ENCODE measurements at regions not wholly inside any gene's neighbourhood (a gene's known extent, or its start where the extent isn't known, plus 50 kb on each side); places are given as distances from the start of the nearest gene placed in this dataset.

- no peaks in the 10 kb centered on the region for H3K4me1 ChIP-seq (ENCODE audit: insufficient read depth, insufficient read length)
- TF ChIP-seq SUZ12 (IDR thresholded peaks at IDR 0.05; ENCODE audit: extremely low read depth, insufficient read depth, insufficient read length) = no peak
- no peak for TF ChIP-seq ZNF274 (IDR thresholded peaks at IDR 0.05; ENCODE audit: low read depth, low read length)
- TF ChIP-seq YY1 (IDR thresholded peaks at IDR 0.05; ENCODE audit: insufficient read depth, insufficient read length) = no peak
- no peaks in the 10 kb centered on the region for H3K27me3 ChIP-seq (ENCODE audit: insufficient read depth, insufficient read length)
- no peak for DNase-seq (ENCODE audit: low read depth, low spot score)
- no peaks in the 10 kb centered on the region for H3K9me3 ChIP-seq (ENCODE audit: insufficient read depth, low read length)
- H3K36me3 ChIP-seq (ENCODE audit: insufficient read depth, insufficient read length, low read length) = no peaks in the 10 kb centered on the region
- H3K9ac ChIP-seq (ENCODE audit: insufficient read length, low read depth) = no peak overlapping the region
- no peak overlapping the region for H3K4me3 ChIP-seq (ENCODE audit: insufficient read length, low read depth)
These were observed 679.8 kb downstream of the EPM2A start for GRCh38 chr6:145055567-145055966.

DNA sequence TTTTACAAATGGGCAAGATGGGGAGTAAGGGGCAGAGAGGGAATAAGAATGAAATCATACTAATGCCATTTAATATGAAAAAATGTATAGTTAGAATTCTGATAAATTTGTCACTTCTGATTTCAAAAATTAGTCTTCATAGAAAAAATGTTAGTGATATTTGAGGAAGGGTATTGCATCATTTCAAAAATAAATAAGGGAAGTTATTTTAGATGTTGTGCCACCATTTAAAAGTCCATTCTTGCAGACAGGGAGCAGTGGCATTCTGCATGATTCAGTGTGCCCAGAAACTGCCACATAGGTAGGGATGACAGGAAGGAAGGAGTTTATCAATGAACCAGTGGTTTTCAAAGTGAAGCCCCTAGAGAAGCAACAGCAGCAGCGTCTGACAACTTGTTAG is 674.6 kb downstream of the EPM2A start:
- Histone ChIP-seq H3K4me3 (ENCODE audit: insufficient read length, low read depth) (no peak overlapping the region), H3K9me3 (ENCODE audit: insufficient read depth, low read length) (no peaks in the 10 kb centered on the region), H3K27me3 (ENCODE audit: insufficient read depth, insufficient read length) (no peaks in the 10 kb centered on the region), H3K36me3 (ENCODE audit: insufficient read depth, insufficient read length, low read length) (no peaks in the 10 kb centered on the region), H3K9ac (ENCODE audit: insufficient read length, low read depth) (no peak overlapping the region), H3K4me1 (ENCODE audit: insufficient read depth, insufficient read length) (no peaks in the 10 kb centered on the region)
- TF ChIP-seq YY1 (IDR thresholded peaks at IDR 0.05; ENCODE audit: insufficient read depth, insufficient read length) = no peak
- TF ChIP-seq ZNF274 (IDR thresholded peaks at IDR 0.05; ENCODE audit: low read depth, low read length) = no peak
- TF ChIP-seq SUZ12 (IDR thresholded peaks at IDR 0.05; ENCODE audit: extremely low read depth, insufficient read depth, insufficient read length) = no peak
- DNase-seq (ENCODE audit: low read depth, low spot score) = no peak

- no peak for TF ChIP-seq YY1 (IDR thresholded peaks at IDR 0.05; ENCODE audit: insufficient read depth, insufficient read length)
- no peak for TF ChIP-seq SUZ12 (IDR thresholded peaks at IDR 0.05; ENCODE audit: extremely low read depth, insufficient read depth, insufficient read length)
- no peak for TF ChIP-seq ZNF274 (IDR thresholded peaks at IDR 0.05; ENCODE audit: low read depth, low read length)
- no peaks in the 10 kb centered on the region for H3K4me1 ChIP-seq (ENCODE audit: insufficient read depth, insufficient read length)
- H3K36me3 ChIP-seq (ENCODE audit: insufficient read depth, insufficient read length, low read length) = no peaks in the 10 kb centered on the region
- no peak for DNase-seq (ENCODE audit: low read depth, low spot score)
- H3K4me3 ChIP-seq (ENCODE audit: insufficient read length, low read depth) = no peak overlapping the region
- no peak overlapping the region for H3K9ac ChIP-seq (ENCODE audit: insufficient read length, low read depth)
- H3K9me3 ChIP-seq (ENCODE audit: insufficient read depth, low read length) = no peaks in the 10 kb centered on the region
- no peaks in the 10 kb centered on the region for H3K27me3 ChIP-seq (ENCODE audit: insufficient read depth, insufficient read length)
These were observed 672.2 kb downstream of the EPM2A start for GRCh38 chr6:145063091-145063490.

GRCh38 chr6:145067430-145067829 is 667.9 kb downstream of the EPM2A start:
- TF ChIP-seq SUZ12 (IDR thresholded peaks at IDR 0.05; ENCODE audit: extremely low read depth, insufficient read depth, insufficient read length) = no peak
- TF ChIP-seq YY1 (IDR thresholded peaks at IDR 0.05; ENCODE audit: insufficient read depth, insufficient read length) = no peak
- TF ChIP-seq ZNF274 (IDR thresholded peaks at IDR 0.05; ENCODE audit: low read depth, low read length) = no peak

GRCh38 chr6:145068577-145068976 is 666.7 kb downstream of the EPM2A start:
- Histone ChIP-seq H3K4me1 (ENCODE audit: insufficient read depth, insufficient read length) (no peaks in the 10 kb centered on the region), H3K27me3 (ENCODE audit: insufficient read depth, insufficient read length) (no peaks in the 10 kb centered on the region), H3K9ac (ENCODE audit: insufficient read length, low read depth) (no peak overlapping the region), H3K36me3 (ENCODE audit: insufficient read depth, insufficient read length, low read length) (no peaks in the 10 kb centered on the region), H3K4me3 (ENCODE audit: insufficient read length, low read depth) (no peak overlapping the region), H3K9me3 (ENCODE audit: insufficient read depth, low read length) (no peaks in the 10 kb centered on the region)
- DNase-seq (ENCODE audit: low read depth, low spot score) = no peak
- no peak for TF ChIP-seq YY1 (IDR thresholded peaks at IDR 0.05; ENCODE audit: insufficient read depth, insufficient read length)
- TF ChIP-seq SUZ12 (IDR thresholded peaks at IDR 0.05; ENCODE audit: extremely low read depth, insufficient read depth, insufficient read length) = no peak
- no peak for TF ChIP-seq ZNF274 (IDR thresholded peaks at IDR 0.05; ENCODE audit: low read depth, low read length)

More at GRCh38 chr6:145067430-145067829, 667.9 kb downstream of the EPM2A start:
- DNase-seq (ENCODE audit: low read depth, low spot score) = no peak
- Histone ChIP-seq H3K9ac (ENCODE audit: insufficient read length, low read depth) (no peak overlapping the region), H3K4me1 (ENCODE audit: insufficient read depth, insufficient read length) (no peaks in the 10 kb centered on the region), H3K27me3 (ENCODE audit: insufficient read depth, insufficient read length) (no peaks in the 10 kb centered on the region), H3K36me3 (ENCODE audit: insufficient read depth, insufficient read length, low read length) (no peaks in the 10 kb centered on the region), H3K9me3 (ENCODE audit: insufficient read depth, low read length) (no peaks in the 10 kb centered on the region), H3K4me3 (ENCODE audit: insufficient read length, low read depth) (no peak overlapping the region)

DNA sequence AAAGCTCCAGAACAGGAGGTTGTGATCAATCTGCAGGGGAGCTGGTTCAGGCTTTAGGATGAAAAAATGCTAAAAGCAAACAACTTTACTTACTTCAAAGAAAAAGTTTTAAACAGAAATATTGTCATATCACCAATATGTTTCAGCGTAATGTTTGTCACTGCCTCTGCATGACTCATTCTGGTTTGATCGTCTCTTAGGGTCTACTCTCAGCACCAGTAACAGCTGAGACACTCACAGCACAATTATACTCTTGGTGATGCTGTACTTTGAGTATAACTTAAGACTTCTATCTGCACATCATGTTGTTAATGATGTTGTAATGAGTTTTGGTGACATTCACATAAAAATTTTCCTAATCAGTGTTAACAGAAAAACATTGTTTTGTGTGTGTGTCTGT is 665.4 kb downstream of the EPM2A start:
- no peaks in the 10 kb centered on the region for H3K4me1 ChIP-seq (ENCODE audit: insufficient read depth, insufficient read length)
- no peak overlapping the region for H3K9ac ChIP-seq (ENCODE audit: insufficient read length, low read depth)
- no peak overlapping the region for H3K4me3 ChIP-seq (ENCODE audit: insufficient read length, low read depth)
- no peak for DNase-seq (ENCODE audit: low read depth, low spot score)
- TF ChIP-seq SUZ12 (IDR thresholded peaks at IDR 0.05; ENCODE audit: extremely low read depth, insufficient read depth, insufficient read length) (no peak), YY1 (IDR thresholded peaks at IDR 0.05; ENCODE audit: insufficient read depth, insufficient read length) (no peak), ZNF274 (IDR thresholded peaks at IDR 0.05; ENCODE audit: low read depth, low read length) (no peak)
- no peaks in the 10 kb centered on the region for H3K36me3 ChIP-seq (ENCODE audit: insufficient read depth, insufficient read length, low read length)
- no peaks in the 10 kb centered on the region for H3K9me3 ChIP-seq (ENCODE audit: insufficient read depth, low read length)
- H3K27me3 ChIP-seq (ENCODE audit: insufficient read depth, insufficient read length) = no peaks in the 10 kb centered on the region

DNA sequence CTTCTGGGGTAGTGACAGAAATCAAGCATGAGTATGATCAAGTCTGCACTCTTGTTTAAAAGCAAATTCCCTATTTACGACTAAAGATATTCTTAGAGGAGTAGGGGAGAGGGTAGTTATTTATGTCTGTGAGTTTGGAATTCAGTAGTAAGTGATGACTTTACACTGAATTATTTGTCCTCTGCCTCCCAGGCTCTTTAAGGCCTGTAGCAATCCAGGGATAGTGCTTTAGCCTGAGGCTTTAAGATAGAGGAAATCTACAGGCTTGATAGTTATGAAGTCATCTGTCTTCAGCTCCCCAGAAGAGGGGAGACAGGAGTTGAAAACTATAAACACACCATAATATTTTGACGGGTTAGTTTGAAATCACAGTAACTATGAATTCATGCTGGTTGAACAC is 664.5 kb downstream of the EPM2A start:
- DNase-seq (ENCODE audit: low read depth, low spot score) = no peak
- Histone ChIP-seq H3K27me3 (ENCODE audit: insufficient read depth, insufficient read length) (no peaks in the 10 kb centered on the region), H3K4me3 (ENCODE audit: insufficient read length, low read depth) (no peak overlapping the region), H3K9me3 (ENCODE audit: insufficient read depth, low read length) (no peaks in the 10 kb centered on the region), H3K36me3 (ENCODE audit: insufficient read depth, insufficient read length, low read length) (no peaks in the 10 kb centered on the region), H3K9ac (ENCODE audit: insufficient read length, low read depth) (no peak overlapping the region), H3K4me1 (ENCODE audit: insufficient read depth, insufficient read length) (no peaks in the 10 kb centered on the region)
- TF ChIP-seq ZNF274 (IDR thresholded peaks at IDR 0.05; ENCODE audit: low read depth, low read length) (no peak), SUZ12 (IDR thresholded peaks at IDR 0.05; ENCODE audit: extremely low read depth, insufficient read depth, insufficient read length) (no peak), YY1 (IDR thresholded peaks at IDR 0.05; ENCODE audit: insufficient read depth, insufficient read length) (no peak)

All from NT2/D1 (cell line).